K562 (cell line): ENCODE measurements at regions not wholly inside any gene's neighbourhood (a gene's known extent, or its start where the extent isn't known, plus 50 kb on each side); places are given as distances from the start of the nearest gene placed in this dataset.

Experiments used
- ATAC-seq: fragments of 200-7000 bp; cut with Tn5 transposase; 3 replicates; pipeline ENCODE4 v1.9.1; 2020; ENCODE audit warnings: moderate library complexity
- BruUV-seq: library from RNA; stranded (reverse); fragments of 400-500 nt; replicated peaks from 2 replicates; lab custom pipeline; 2021; lab: Mats Ljungman, UMichigan
- CTCF ChIA-PET: fragments of 300-600 bp; formaldehyde crosslinking; extraction: SDS; loops from one replicate; lab custom pipeline; 2021; ENCODE audit warnings: low intra/inter-chr PET ratio; lab: Yijun Ruan, JAX
- POLR2A ChIA-PET: fragments of 300-600, 350-650 bp; sonication (Branson Sonifier 250); formaldehyde crosslinking; extraction: SDS; loops from one replicate; lab custom pipeline; 2021; ENCODE audit warnings: antibody characterized with exemption, inconsistent platforms; lab: Yijun Ruan, JAX
- DNase-seq, 4 experiments: peaks; one replicate each; pipeline versions ENCODE4 v3.0.0 to v3.0.0-alpha.2; 2011 to 2018; ENCODE audit warnings: low spot score in 3 of 4, mixed read lengths in 3 of 4; ENCODE audit errors: extremely low read depth in 1 of 4
- FAIRE-seq: peaks from 2 replicates; lab custom pipeline; 2011; peaks lifted over from hg19 to GRCh38; lab: Jason Lieb, UNC
- H2AFZ ChIP-seq: 2 replicates; pipeline ENCODE4 v1.6.0; 2011; ENCODE audit warnings: low read depth, low read length, control low read depth, inconsistent platforms
- H3K27ac ChIP-seq: fragments of 200-600 bp; 3 replicates; pipeline ENCODE4 v1.8.0; 2011; ENCODE audit warnings: low read depth, mild to moderate bottlenecking, control low read depth, inconsistent platforms, low read length, moderate library complexity, mixed read lengths; ENCODE audit errors: extremely low read depth
- H3K27me3 ChIP-seq, 2 experiments: fragments of 300-600 bp in 1 of 2; 2 replicates in 1 of 2; 3 replicates in 1 of 2; pipeline versions ENCODE4 v1.6.0 to v1.8.0; 2011; ENCODE audit warnings: inconsistent platforms in 2 of 2, low read length in 2 of 2, mild to moderate bottlenecking in 1 of 2, mixed read lengths in 1 of 2, moderate library complexity in 1 of 2; ENCODE audit not compliant: control insufficient read depth in 2 of 2, insufficient read depth in 2 of 2
- H3K36me3 ChIP-seq: fragments of 300-600 bp; 3 replicates; pipeline ENCODE4 v1.8.0; 2011; ENCODE audit warnings: mild to moderate bottlenecking, low read length, inconsistent platforms; ENCODE audit not compliant: control insufficient read depth, insufficient read depth
- H3K4me1 ChIP-seq, 2 experiments: fragments of 200-600 bp in 1 of 2; replicated peaks in 1 of 2; 2 replicates in 1 of 2; 3 replicates in 1 of 2; pipeline versions ENCODE4 v1.5.1 to v1.8.0; 2011; ENCODE audit warnings: inconsistent platforms in 2 of 2, low read length in 2 of 2, mild to moderate bottlenecking in 1 of 2, mixed read lengths in 1 of 2, moderate library complexity in 1 of 2; ENCODE audit not compliant: control insufficient read depth in 2 of 2, insufficient read depth in 2 of 2
- H3K4me2 ChIP-seq: 2 replicates; pipeline ENCODE4 v1.6.1; 2011; ENCODE audit warnings: low read length, control low read depth, inconsistent platforms, mixed read lengths; ENCODE audit not compliant: insufficient read depth
- H3K4me3 ChIP-seq: fragments of 200-600 bp; sonication (generic), shearing (Covaris generic); 2 replicates; pipeline ENCODE4 v1.5.1; 2016; ENCODE audit warnings: control low read depth, inconsistent platforms
- H3K79me2 ChIP-seq: fragments of 200-600 bp; 3 replicates; pipeline ENCODE4 v1.8.0; 2011; ENCODE audit warnings: low read length, inconsistent platforms; ENCODE audit not compliant: control insufficient read depth, insufficient read depth
- H3K9ac ChIP-seq, 2 experiments: 2 replicates each; pipeline versions ENCODE4 v1.6.0 to v1.6.1; 2011; ENCODE audit warnings: low read depth in 2 of 2, low read length in 2 of 2, control low read depth in 1 of 2, inconsistent platforms in 1 of 2, mild to moderate bottlenecking in 1 of 2, mixed read lengths in 1 of 2; ENCODE audit not compliant: insufficient read depth in 1 of 2
- H3K9me1 ChIP-seq: one replicate; pipeline ENCODE4 v1.6.0; 2011; ENCODE audit warnings: inconsistent platforms, mild to moderate bottlenecking, low read length, moderate library complexity; ENCODE audit not compliant: control insufficient read depth, insufficient read depth
- H3K9me3 ChIP-seq: replicated peaks from 2 replicates; pipeline ENCODE4 v1.5.1; 2011; ENCODE audit warnings: low read depth, low read length, inconsistent platforms; ENCODE audit not compliant: control insufficient read depth, insufficient read depth
- H4K20me1 ChIP-seq: replicated peaks from 2 replicates; pipeline ENCODE4 v1.6.1; 2011; ENCODE audit warnings: low read length, inconsistent platforms, mixed read lengths; ENCODE audit not compliant: control insufficient read depth, insufficient read depth
- GABPB1 ChIP-seq: sonication (generic); formaldehyde crosslinking; IDR thresholded peaks from 2 replicates; pipeline ENCODE4 v1.8.0; 2022; ENCODE audit warnings: mild to moderate bottlenecking, missing genetic modification reagents
- L3MBTL2 ChIP-seq: fragments of 450-650 bp; IDR thresholded peaks from 2 replicates; pipeline ENCODE4 v1.6.1; 2016; ENCODE audit warnings: mild to moderate bottlenecking, moderate library complexity
- SPI1 ChIP-seq: IDR thresholded peaks from 2 replicates; pipeline ENCODE4 v1.6.1; 2011; ENCODE audit warnings: low read depth, low read length, control low read depth, borderline replicate concordance
- ZNF785 ChIP-seq: fragments of 250-450 bp; sonication (Bioruptor Pico); IDR thresholded peaks from 2 replicates; pipeline ENCODE4 v1.4.0; 2020; ENCODE audit warnings: mild to moderate bottlenecking
- WGBS: fragments of 100-300 bp; shearing (Covaris generic); methylation state at CpG from one replicate; pipeline ENCODE4 v1.1.6; 2016; ENCODE audit warnings: low coverage, mixed read lengths; ENCODE audit not compliant: insufficient coverage; ENCODE audit errors: missing lambda C conversion rate; 5-methylcytosine and 5-hydroxymethylcytosine counted together
- in situ Hi-C: fragments of 300-500 bp; cut with MboI; formaldehyde crosslinking; loops from 4 replicates; pipeline ENCODE4 v1.15.0; 2018; ENCODE audit warnings: inconsistent platforms, mixed read lengths
- intact Hi-C: fragments of 100-400 bp; cut with micrococcal nuclease; formaldehyde crosslinking; loops from 2 replicates; pipeline ENCODE4 v1.14.2; 2022
- TF ChIP-seq, protein P1 (sequence below): fragments of 250-450 bp; sonication (Bioruptor Pico); IDR thresholded peaks from 2 replicates; pipeline ENCODE4 v1.8.0; 2022; ENCODE audit warnings: inconsistent platforms
- TF ChIP-seq, protein P2 (sequence below): fragments of 250-450 bp; sonication (Bioruptor Pico); IDR thresholded peaks from 2 replicates; pipeline ENCODE4 v1.8.0; 2022; ENCODE audit warnings: inconsistent platforms, mild to moderate bottlenecking, moderate library complexity, borderline replicate concordance

DNA sequence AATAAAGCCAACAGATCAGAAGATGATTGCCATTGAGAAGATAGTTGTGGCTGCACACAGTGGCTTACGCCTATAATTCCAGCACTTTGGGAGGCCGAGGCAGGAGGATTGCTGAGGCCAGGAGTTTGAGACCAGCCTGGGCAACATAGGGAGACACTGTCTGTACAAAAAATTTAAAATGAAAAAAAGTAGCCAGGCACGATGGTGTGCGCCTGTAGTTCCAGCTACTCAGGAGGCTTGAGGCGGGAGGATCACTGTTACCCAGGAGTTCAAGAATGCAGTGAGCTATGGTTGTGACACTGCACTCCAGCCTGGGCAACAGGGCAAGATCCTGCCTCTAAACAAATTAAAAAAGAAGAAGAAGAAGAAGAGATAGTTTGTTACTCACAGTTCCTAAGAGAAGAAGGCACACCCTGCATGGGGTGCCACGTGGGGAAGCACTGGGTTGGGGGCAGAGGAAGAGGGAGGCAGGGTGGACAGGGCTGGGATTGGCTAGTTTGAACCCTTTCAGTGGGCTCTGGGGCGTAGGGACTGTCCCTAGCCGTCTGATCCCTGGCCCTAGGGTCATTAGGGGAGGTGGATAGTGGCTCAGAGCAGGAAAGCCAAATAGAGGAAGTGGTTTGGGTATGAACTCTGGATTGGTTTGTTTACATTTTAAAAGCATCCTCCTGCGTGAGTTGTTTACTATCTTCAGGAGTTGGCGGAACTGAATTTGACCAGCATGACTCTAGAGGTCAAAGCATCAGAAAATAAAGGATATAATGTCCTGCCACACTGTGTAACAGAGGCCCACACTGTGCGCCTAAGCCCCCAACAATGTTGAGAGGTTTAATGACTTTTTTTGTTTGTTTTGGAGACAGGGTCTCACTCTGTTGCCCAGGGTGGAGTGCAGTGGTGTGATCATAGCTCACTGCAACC, 60.5 kb upstream of the MEDAG start:
- H3K4me3 ChIP-seq = no peak overlapping the region
- 14% methylated on average over 10 of the region's 11 CpGs for WGBS
- no peak overlapping the region for H3K9ac ChIP-seq
- no peak overlapping the region for H2AFZ ChIP-seq
- TF ChIP-seq L3MBTL2 (no peak), SPI1 (peak; percentile 91), GABPB1 (CRISPR knock-in tag) (no peak), ZNF785 (CRISPR knock-in tag) (no peak)
- TF ChIP-seq, protein P1, sequence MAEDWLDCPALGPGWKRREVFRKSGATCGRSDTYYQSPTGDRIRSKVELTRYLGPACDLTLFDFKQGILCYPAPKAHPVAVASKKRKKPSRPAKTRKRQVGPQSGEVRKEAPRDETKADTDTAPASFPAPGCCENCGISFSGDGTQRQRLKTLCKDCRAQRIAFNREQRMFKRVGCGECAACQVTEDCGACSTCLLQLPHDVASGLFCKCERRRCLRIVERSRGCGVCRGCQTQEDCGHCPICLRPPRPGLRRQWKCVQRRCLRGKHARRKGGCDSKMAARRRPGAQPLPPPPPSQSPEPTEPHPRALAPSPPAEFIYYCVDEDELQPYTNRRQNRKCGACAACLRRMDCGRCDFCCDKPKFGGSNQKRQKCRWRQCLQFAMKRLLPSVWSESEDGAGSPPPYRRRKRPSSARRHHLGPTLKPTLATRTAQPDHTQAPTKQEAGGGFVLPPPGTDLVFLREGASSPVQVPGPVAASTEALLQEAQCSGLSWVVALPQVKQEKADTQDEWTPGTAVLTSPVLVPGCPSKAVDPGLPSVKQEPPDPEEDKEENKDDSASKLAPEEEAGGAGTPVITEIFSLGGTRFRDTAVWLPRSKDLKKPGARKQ (CRISPR knock-in tag) = no peak
- TF ChIP-seq, protein P2, sequence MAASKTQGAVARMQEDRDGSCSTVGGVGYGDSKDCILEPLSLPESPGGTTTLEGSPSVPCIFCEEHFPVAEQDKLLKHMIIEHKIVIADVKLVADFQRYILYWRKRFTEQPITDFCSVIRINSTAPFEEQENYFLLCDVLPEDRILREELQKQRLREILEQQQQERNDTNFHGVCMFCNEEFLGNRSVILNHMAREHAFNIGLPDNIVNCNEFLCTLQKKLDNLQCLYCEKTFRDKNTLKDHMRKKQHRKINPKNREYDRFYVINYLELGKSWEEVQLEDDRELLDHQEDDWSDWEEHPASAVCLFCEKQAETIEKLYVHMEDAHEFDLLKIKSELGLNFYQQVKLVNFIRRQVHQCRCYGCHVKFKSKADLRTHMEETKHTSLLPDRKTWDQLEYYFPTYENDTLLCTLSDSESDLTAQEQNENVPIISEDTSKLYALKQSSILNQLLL = no peak
- in situ Hi-C loops (no loop called here), intact Hi-C loops (no loop called here)
- no peak overlapping the region for H3K4me2 ChIP-seq
- H3K27ac ChIP-seq = no peak overlapping the region
- no TSS peak for BruUV-seq
- no peaks in the 10 kb centered on the region for H3K27me3 ChIP-seq
- no peaks in the 10 kb centered on the region for H4K20me1 ChIP-seq
- POLR2A ChIA-PET = no interaction called here
- no peaks in the 10 kb centered on the region for H3K36me3 ChIP-seq
- no peaks in the 10 kb centered on the region for H3K4me1 ChIP-seq
- no peaks in the 10 kb centered on the region for H3K79me2 ChIP-seq
- FAIRE-seq (no peak), DNase-seq (no peak), ATAC-seq (0 out of 3 replicates have a peak, but pooled peaks have one; percentile 33)
- H3K9me1 ChIP-seq = no peaks in the 10 kb centered on the region
- H3K9me3 ChIP-seq = no peaks in the 10 kb centered on the region
- CTCF ChIA-PET = no interaction called here
